ENCODE measurements at regions not wholly inside any gene's neighbourhood (a gene's known extent, or its start where the extent isn't known, plus 50 kb on each side); places are given as distances from the start of the nearest gene placed in this dataset.

GRCh38 chr4:173746424-173746823 lies 216.4 kb upstream of the HAND2 start:
- peak; percentile 28; the same call in 1 of the 3 replicates for ATAC-seq
- TF ChIP-seq TSHZ2 (CRISPR knock-in tag; IDR thresholded peaks at IDR 0.05) (peak; percentile 41; the same call in 1 of the 2 replicates), ZFP3 (CRISPR knock-in tag; IDR thresholded peaks at IDR 0.05) (0 out of 2 replicates have a peak, but pooled peaks have one; percentile 5), RARB (CRISPR knock-in tag; IDR thresholded peaks at IDR 0.05) (no peak)

- ATAC-seq: no peak
- TF ChIP-seq BACH2 (CRISPR knock-in tag; IDR thresholded peaks at IDR 0.05; ENCODE audit: borderline replicate concordance): no peak
- TF ChIP-seq CSDC2 (CRISPR knock-in tag; IDR thresholded peaks at IDR 0.05): no peak
- TF ChIP-seq ARNTL (CRISPR knock-in tag; IDR thresholded peaks at IDR 0.05; ENCODE audit: borderline replicate concordance, low read depth): no peak
- TF ChIP-seq ZFP3 (CRISPR knock-in tag; IDR thresholded peaks at IDR 0.05): no peak
- TF ChIP-seq TOX (CRISPR knock-in tag; IDR thresholded peaks at IDR 0.05; ENCODE audit: borderline replicate concordance): no peak
- no peak for TF ChIP-seq ZNF70 (CRISPR knock-in tag; IDR thresholded peaks at IDR 0.05)
Observed at GRCh38 chr4:173745765-173746164, 215.7 kb upstream of the HAND2 start.

GRCh38 chr4:173736840-173737239 lies 206.8 kb upstream of the HAND2 start:
- TF ChIP-seq BACH2 (CRISPR knock-in tag; IDR thresholded peaks at IDR 0.05; ENCODE audit: borderline replicate concordance) (no peak), RARB (CRISPR knock-in tag; IDR thresholded peaks at IDR 0.05) (no peak), ESRRG (CRISPR knock-in tag; IDR thresholded peaks at IDR 0.05) (no peak), GLIS3 (CRISPR knock-in tag; IDR thresholded peaks at IDR 0.05) (no peak), ZNF70 (CRISPR knock-in tag; IDR thresholded peaks at IDR 0.05) (no peak), ZFP30 (CRISPR knock-in tag; IDR thresholded peaks at IDR 0.05) (no peak), CSRNP3 (CRISPR knock-in tag; IDR thresholded peaks at IDR 0.05) (no peak), CSDC2 (CRISPR knock-in tag; IDR thresholded peaks at IDR 0.05) (no peak), TCF4 (CRISPR knock-in tag; IDR thresholded peaks at IDR 0.05; ENCODE audit: borderline replicate concordance) (no peak), ZNF8 (CRISPR knock-in tag; IDR thresholded peaks at IDR 0.05) (no peak), SNAI2 (CRISPR knock-in tag; IDR thresholded peaks at IDR 0.05) (no peak), TOX (CRISPR knock-in tag; IDR thresholded peaks at IDR 0.05; ENCODE audit: borderline replicate concordance) (no peak), POU6F1 (CRISPR knock-in tag; IDR thresholded peaks at IDR 0.05; ENCODE audit: borderline replicate concordance, low read depth) (no peak), ARNTL (CRISPR knock-in tag; IDR thresholded peaks at IDR 0.05; ENCODE audit: borderline replicate concordance, low read depth) (no peak), OSR1 (CRISPR knock-in tag; IDR thresholded peaks at IDR 0.05) (no peak), PPARA (CRISPR knock-in tag; IDR thresholded peaks at IDR 0.05; ENCODE audit: borderline replicate concordance) (no peak), ZFP3 (CRISPR knock-in tag; IDR thresholded peaks at IDR 0.05) (no peak), ZNF565 (CRISPR knock-in tag; conservative IDR thresholded peaks at IDR 0.05; ENCODE audit: low read depth) (no peak), TSHZ2 (CRISPR knock-in tag; IDR thresholded peaks at IDR 0.05) (no peak)
- no peak for ATAC-seq

GRCh38 chr4:173735585-173735984 lies 205.6 kb upstream of the HAND2 start:
- no peak for ATAC-seq
- TF ChIP-seq ISL1 (CRISPR knock-in tag; IDR thresholded peaks at IDR 0.05) (no peak), TSHZ2 (CRISPR knock-in tag; IDR thresholded peaks at IDR 0.05) (no peak), OSR1 (CRISPR knock-in tag; IDR thresholded peaks at IDR 0.05) (no peak), POU6F1 (CRISPR knock-in tag; IDR thresholded peaks at IDR 0.05; ENCODE audit: borderline replicate concordance, low read depth) (no peak), CREB5 (CRISPR knock-in tag; IDR thresholded peaks at IDR 0.05; ENCODE audit: low read depth) (no peak), PPARA (CRISPR knock-in tag; IDR thresholded peaks at IDR 0.05; ENCODE audit: borderline replicate concordance) (no peak), SNAI2 (CRISPR knock-in tag; IDR thresholded peaks at IDR 0.05) (no peak)

Measured in SK-N-SH treated with all-trans-retinoic acid at 6 μM for 48 hours (cell line).